DMS153 treated with DMSO at 0.1 percent for 48 hours (cell line): ENCODE measurements at regions not wholly inside any gene's neighbourhood (a gene's known extent, or its start where the extent isn't known, plus 50 kb on each side); places are given as distances from the start of the nearest gene placed in this dataset.

ENCODE experiments used
- DNase-seq: peaks from one replicate; lab custom pipeline; 2025; ENCODE audit not compliant: unreplicated experiment; lab: John Stamatoyannopoulos, UW

- no peak for DNase-seq
Observed at GRCh38 chr2:21281384-21281783, 157.6 kb downstream of the TDRD15 start.

- DNase-seq = no peak
Observed at GRCh38 chr2:21281791-21282514, 158.2 kb downstream of the TDRD15 start.

GRCh38 chr2:21282515-21282898 lies 158.7 kb downstream of the TDRD15 start:
- DNase-seq = no peak

GRCh38 chr2:21288299-21288698 lies 164.5 kb downstream of the TDRD15 start:
- DNase-seq = no peak

GRCh38 chr2:21288739-21289520 lies 165.2 kb downstream of the TDRD15 start:
- no peak for DNase-seq

- no peak for DNase-seq
Observed at GRCh38 chr2:21289551-21289950, 165.8 kb downstream of the TDRD15 start.

- DNase-seq = no peak
Observed at GRCh38 chr2:21289989-21290388, 166.2 kb downstream of the TDRD15 start.

GRCh38 chr2:21291426-21291825 lies 167.7 kb downstream of the TDRD15 start:
- no peak for DNase-seq

GRCh38 chr2:21294446-21294845 lies 170.7 kb downstream of the TDRD15 start:
- DNase-seq = no peak

GRCh38 chr2:21299411-21299810 lies 175.6 kb downstream of the TDRD15 start:
- no peak for DNase-seq

- DNase-seq = no peak
Observed at GRCh38 chr2:21301871-21302455, 178.2 kb downstream of the TDRD15 start.

GRCh38 chr2:21303876-21304275 lies 180.1 kb downstream of the TDRD15 start:
- DNase-seq = no peak

GRCh38 chr2:21305581-21305980 lies 181.8 kb downstream of the TDRD15 start:
- DNase-seq = no peak

GRCh38 chr2:21306235-21306634 lies 182.5 kb downstream of the TDRD15 start:
- DNase-seq = no peak

- DNase-seq = no peak
Observed at GRCh38 chr2:21307037-21307436, 183.3 kb downstream of the TDRD15 start.

- no peak for DNase-seq
Observed at GRCh38 chr2:21310493-21310892, 186.7 kb downstream of the TDRD15 start.

GRCh38 chr2:21314322-21314835 lies 190.6 kb downstream of the TDRD15 start:
- no peak for DNase-seq

GRCh38 chr2:21317131-21317530 lies 193.4 kb downstream of the TDRD15 start:
- DNase-seq = peak; percentile 37

GRCh38 chr2:21318263-21318662 lies 194.5 kb downstream of the TDRD15 start:
- DNase-seq = no peak

GRCh38 chr2:21326152-21326551 lies 202.4 kb downstream of the TDRD15 start:
- DNase-seq = no peak

- no peak for DNase-seq
Observed at GRCh38 chr2:21328177-21328576, 204.4 kb downstream of the TDRD15 start.
